ENCODE measurements at regions not wholly inside any gene's neighbourhood (a gene's known extent, or its start where the extent isn't known, plus 50 kb on each side); places are given as distances from the start of the nearest gene placed in this dataset.

DNA sequence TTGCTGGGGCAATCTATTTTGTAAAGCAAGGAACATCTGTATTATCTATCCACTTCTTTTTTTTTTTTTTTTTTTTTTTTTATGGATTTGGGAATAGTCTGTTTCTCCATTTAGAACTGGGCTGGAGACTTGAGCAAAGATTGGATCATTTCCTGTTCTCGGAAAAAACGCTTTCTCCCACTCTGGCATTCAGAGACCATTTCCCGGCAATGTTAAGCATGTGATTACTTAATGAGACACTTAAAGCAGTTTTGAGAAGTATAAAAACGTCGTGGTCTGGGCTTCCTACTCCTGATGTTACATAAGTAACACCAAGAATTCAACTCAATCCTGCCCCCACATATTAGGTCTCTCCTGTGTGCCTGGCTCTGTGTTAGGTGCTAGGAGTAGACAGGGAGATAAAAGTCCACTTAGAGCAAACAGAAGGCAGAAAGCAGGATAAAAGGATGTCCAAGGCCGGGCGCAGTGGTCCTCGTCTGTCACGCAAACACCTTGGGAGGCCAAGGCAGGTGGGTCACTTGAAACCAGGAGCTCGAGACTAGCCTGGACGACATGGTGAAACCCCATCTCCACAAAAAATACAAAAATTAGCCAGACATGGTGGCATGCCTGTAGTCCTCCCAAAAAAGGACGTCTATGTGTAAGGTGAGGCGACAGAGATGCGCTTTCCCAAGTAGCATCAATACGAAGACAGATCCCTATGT, 152.1 kb upstream of the GSC start:
- DNase-seq, result no peak

GRCh38 chr14:94921456-94921855, 151.5 kb upstream of the GSC start:
- no peak for DNase-seq

GRCh38 chr14:94919896-94920295, 150.0 kb upstream of the GSC start:
- no peak for DNase-seq

- DNase-seq, result no peak
Measured at GRCh38 chr14:94918896-94919295, 149.0 kb upstream of the GSC start.

DNA sequence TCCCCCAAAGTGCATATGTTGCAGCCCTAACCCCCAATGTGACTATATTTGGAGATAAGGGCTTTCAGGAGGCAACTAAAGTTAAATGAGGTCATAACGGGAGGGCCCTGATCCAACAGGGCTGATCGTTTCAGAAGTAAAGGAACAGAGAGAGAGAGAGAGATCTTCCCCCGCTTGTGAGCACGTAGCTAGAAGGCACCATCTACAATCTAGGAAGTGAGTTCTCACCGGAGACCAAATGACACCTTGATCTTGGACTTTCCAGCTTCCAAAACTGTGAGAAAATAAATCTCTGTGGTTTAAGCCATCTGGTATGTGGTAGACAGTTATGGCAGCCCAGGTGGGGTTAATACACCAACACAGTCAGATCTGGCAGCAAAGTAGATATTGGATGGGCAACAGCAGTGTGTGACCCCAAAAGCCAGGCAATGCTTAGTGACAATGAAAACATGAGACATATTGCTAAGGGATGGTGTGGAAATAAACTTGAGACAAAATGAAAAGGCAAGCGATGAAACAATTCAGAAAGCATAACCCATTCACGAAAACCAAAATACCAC, 147.2 kb upstream of the GSC start:
- DNase-seq, result no peak

- no peak for DNase-seq
Measured at GRCh38 chr14:94914191-94914590, 144.3 kb upstream of the GSC start.

GRCh38 chr14:94907626-94908261, 137.8 kb upstream of the GSC start:
- no peak for DNase-seq

GRCh38 chr14:94906991-94907587, 137.2 kb upstream of the GSC start:
- no peak for DNase-seq

DNA sequence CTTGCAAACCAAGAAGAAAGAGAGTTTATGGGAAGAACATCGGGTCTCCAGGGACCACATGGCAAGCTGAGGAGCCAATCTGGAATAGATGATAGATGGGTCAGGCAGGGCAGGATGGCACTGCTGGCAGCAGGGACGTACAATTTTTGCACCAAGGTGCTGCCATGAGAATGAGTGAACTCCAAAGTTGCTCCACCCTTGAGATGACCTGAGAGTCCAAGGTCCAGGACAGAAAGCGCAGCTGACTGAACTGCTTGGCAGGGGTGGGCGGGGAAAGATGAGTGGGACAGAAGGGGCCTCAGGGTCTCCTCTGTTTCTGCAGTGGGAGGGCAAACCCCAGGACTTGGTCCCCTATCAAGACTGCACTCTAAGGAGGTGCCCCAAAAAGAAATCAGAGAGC, 136.7 kb upstream of the GSC start:
- DNase-seq, result no peak

DNA sequence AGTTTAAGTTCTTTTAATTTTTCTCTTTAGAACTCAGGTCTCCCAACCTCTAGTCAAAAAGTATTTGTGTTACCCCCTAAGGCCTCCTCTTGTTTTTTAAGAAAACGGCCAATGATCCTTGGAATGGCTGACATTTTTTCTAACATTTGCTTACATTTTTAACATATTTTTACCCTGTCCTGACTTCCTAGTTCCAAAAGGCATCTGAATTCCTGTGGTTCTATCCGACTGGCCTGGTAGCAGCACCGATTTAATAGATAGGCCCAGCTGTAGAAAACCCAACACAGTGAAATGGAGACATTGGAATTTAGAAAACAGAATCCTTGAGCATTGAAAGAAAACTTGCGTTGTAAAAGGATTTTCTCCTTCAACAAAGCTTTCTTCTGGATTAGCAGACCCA, 134.7 kb upstream of the GSC start:
- DNase-seq, result no peak

- DNase-seq, result no peak
Measured at GRCh38 chr14:94903883-94904282, 134.0 kb upstream of the GSC start.

GRCh38 chr14:94903338-94903737, 133.4 kb upstream of the GSC start:
- DNase-seq, result no peak

DNA sequence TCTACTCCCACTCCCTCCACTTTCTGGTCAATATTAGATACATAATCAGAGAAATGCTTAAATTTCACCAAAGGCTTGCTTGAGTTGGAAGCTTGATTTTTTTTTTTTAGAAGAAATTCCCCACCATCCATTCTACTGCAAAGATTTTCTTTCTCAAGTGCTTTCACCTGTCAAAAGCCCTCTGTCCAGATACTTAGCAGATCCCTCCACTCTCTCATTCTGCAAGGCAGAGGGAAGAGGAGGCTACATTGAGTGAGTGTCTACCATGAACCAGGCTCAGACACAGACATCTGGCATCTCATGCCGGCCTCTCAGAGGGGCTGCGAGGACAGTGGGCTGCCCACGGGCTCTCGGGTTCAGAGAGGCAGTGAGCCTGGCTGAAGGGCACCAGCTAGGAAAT, 127.6 kb upstream of the GSC start:
- no peak for DNase-seq

DNA sequence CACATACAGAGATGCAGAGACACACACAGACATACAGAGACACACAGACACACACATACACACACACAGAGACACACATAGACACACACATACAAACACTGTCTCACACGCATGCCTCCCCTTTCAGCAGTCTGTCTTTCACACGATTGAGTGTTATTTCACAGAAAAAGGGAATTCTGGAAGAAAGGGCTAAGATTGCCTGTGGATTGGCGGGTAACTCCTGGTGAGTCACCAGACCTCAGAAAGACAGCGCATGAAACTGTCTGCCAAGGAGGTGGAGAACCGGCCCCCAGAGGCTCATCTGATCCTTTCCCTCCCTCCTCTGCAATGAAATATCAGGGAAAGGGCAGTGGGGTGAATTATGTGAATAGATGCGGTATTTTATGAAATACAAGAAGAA, 127.2 kb upstream of the GSC start:
- DNase-seq, result no peak

DNA sequence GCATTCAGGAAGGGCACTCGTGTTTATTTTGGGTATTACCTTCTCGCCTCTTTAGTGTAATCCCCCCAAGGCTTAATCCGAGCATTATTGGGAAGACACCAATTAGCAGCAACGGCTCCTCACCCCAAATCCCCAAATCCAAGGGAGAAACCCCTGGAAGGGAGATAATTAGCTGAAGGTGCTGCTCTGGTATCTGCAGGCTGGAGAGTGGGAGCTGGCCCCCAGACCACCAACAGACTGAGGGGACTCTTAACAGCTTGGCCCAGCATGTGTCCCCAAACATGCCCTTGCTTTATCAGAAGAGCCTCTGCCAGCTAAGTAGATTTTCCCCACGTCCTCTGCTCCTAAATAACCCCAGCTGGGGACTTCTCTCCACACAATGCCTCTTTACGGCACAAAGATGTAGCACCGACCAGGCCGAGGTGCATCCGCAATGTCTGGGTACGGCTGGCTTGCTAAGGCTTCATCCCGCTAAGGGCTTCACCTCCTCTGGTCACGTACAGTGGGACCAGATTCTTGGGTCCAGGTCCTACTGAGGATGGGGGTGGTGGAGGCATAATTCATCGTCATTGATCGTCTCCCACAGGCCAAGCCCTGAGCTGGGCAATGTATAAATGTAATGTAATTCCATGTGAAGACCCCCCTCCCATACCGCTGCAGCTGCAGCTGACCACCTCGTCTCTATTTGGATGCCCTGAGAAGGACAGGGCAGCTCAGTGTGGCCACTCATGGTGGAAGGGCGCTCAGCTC, 123.7 kb upstream of the GSC start:
- DNase-seq, result no peak

DNA sequence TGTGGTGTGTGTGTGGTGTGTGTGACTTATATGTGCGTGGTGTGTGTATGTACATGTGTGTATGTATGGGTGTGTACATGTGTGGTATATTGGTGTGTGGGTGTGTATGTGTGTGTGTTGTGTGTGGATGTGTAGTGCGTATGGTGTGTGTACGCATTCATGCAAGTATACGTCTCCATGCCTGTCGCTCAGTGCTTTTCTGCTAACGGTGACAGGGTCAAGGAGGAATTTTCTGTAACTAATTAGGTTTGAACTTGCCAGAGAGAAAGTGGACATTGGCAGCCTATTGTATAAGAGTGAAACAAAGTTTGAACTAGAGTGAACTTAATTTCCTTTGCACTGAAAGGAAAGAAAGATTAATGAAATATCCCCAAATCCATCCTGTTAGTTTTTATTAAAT, 120.9 kb upstream of the GSC start:
- no peak for DNase-seq

DNA sequence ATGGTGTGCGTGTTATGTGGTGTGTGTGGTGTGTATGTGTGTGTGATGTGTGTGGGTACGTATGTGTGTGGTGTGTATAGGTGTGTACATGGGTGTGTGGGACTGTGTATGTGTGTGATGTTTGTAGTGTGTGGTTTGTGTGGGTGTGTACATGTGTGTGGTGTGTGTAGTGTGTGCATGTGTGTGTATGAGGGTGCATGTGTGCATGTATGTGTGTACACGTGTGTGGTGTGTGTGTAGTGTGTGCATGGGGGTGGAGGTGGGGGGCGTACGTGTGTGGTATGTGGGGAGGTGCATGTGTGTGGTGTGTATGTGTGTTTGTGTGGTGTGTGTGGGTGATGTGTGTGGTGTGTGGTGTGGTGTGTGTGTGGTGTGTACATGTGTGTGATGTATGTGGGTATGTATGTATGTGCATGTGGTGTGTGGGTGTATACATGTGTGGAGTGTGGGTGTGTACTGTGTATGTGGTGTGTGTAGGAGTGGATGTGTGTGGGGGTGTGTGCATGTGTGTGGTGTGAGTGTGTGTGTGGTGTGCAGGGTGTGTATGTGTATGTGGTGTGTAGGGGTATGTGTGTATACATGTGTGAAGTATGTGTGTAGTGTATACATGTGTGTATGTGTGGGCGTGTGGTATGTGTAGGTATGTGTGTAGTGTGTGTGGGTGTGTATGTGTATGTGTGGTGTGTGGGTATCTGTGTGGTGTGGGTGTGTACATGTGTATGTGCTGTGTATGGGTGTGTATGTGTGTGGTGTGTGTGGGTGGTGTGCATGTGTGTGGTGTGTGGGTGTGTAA, 119.8 kb upstream of the GSC start:
- no peak for DNase-seq

GRCh38 chr14:94888121-94888520, 118.2 kb upstream of the GSC start:
- no peak for DNase-seq

GRCh38 chr14:94887591-94887990, 117.7 kb upstream of the GSC start:
- no peak for DNase-seq

GRCh38 chr14:94886931-94887330, 117.0 kb upstream of the GSC start:
- no peak for DNase-seq

- DNase-seq, result no peak
Measured at GRCh38 chr14:94885481-94886155, 115.7 kb upstream of the GSC start.

- no peak for DNase-seq
Measured at GRCh38 chr14:94884616-94885230, 114.8 kb upstream of the GSC start.
